ENCODE measurements at regions not wholly inside any gene's neighbourhood (a gene's known extent, or its start where the extent isn't known, plus 50 kb on each side); places are given as distances from the start of the nearest gene placed in this dataset.
"Not testable (repeated sequence)": the region's sequence is repeated elsewhere in the genome, so short reads cannot be mapped to it uniquely, and the experiment has no call there.

DNA sequence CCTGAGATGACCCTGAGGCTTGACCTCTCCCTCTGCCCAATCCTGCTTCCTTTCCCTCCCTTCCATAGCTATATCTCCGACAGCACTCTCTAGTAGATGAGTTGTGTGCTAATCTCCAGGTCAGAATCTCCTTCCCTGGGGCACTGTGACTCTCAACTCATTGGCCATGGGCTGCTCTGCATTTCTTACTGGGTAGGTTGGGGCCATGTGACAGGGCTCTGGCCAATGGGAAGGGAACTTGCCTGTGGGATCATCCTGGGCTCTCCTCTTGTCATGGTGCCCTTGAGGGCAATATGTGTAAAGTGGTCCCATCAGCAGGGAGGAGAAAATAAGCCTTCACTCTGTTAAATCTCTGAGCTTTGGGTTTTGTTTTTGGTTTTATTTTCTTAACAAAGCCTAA is 80.1 kb upstream of the ANKRD1 start:
- Histone ChIP-seq H3K9ac (ENCODE audit: low read length in 3 of 3) (no peak overlapping the region), H3K9me3 (ENCODE audit: control insufficient read depth in 2 of 3, insufficient read depth in 1 of 3, low read length in 3 of 3) (no peaks in the 10 kb centered on the region), H3K36me3 (ENCODE audit: control insufficient read depth in 2 of 3, insufficient read depth in 3 of 3, low read length in 3 of 3) (no peaks in the 10 kb centered on the region), H3K27ac (ENCODE audit: low read depth in 2 of 2, low read length in 2 of 2) (no peak overlapping the region), H3K4me3 (ENCODE audit: low read length in 3 of 3) (no peak overlapping the region), H3K4me1 (ENCODE audit: control insufficient read depth in 2 of 3, insufficient read depth in 2 of 3, low read depth in 1 of 3, low read length in 3 of 3) (no peaks in the 10 kb centered on the region), H3K27me3 (ENCODE audit: control insufficient read depth, insufficient read depth, low read length) (no peaks in the 10 kb centered on the region)
- intact Hi-C loops (cut with DNase I), result no loop called here
- DNase-seq (no peak), FAIRE-seq (no peak)
- TF ChIP-seq, protein P1, sequence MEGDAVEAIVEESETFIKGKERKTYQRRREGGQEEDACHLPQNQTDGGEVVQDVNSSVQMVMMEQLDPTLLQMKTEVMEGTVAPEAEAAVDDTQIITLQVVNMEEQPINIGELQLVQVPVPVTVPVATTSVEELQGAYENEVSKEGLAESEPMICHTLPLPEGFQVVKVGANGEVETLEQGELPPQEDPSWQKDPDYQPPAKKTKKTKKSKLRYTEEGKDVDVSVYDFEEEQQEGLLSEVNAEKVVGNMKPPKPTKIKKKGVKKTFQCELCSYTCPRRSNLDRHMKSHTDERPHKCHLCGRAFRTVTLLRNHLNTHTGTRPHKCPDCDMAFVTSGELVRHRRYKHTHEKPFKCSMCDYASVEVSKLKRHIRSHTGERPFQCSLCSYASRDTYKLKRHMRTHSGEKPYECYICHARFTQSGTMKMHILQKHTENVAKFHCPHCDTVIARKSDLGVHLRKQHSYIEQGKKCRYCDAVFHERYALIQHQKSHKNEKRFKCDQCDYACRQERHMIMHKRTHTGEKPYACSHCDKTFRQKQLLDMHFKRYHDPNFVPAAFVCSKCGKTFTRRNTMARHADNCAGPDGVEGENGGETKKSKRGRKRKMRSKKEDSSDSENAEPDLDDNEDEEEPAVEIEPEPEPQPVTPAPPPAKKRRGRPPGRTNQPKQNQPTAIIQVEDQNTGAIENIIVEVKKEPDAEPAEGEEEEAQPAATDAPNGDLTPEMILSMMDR (IDR thresholded peaks at IDR 0.05; ENCODE audit: borderline replicate concordance, extremely low read depth, insufficient read depth), result no peak

DNA sequence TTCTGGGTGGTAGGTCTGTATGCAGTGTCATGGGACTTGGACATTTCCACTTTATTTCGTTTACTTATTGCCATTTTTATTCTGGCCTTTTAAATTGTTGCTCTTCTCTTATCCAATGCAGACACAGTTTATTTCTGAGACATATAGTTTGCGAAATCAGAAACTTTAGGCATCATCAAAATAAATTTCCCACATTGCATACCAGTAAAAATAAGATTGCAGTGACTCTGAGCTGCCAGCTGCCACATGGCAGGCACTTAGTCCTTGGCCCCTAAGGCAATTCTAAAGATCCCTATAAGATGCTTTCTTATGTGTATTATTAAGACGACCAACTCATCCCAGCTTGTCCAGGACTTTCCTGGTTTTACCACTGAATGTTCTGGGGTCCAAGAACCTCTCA is 81.8 kb upstream of the ANKRD1 start:
- H3K27ac ChIP-seq (ENCODE audit: low read depth in 2 of 2, low read length in 2 of 2), result no peak overlapping the region
- H3K4me3 ChIP-seq (ENCODE audit: low read length in 3 of 3), result no peak overlapping the region
- no peaks in the 10 kb centered on the region for H3K27me3 ChIP-seq (ENCODE audit: control insufficient read depth, insufficient read depth, low read length)
- no peaks in the 10 kb centered on the region for H3K9me3 ChIP-seq (ENCODE audit: control insufficient read depth in 2 of 3, insufficient read depth in 1 of 3, low read length in 3 of 3)
- no peak for FAIRE-seq
- intact Hi-C loops (cut with DNase I), result no loop called here
- TF ChIP-seq, protein P1 (IDR thresholded peaks at IDR 0.05; ENCODE audit: borderline replicate concordance, extremely low read depth, insufficient read depth), result no peak
- H3K4me1 ChIP-seq (ENCODE audit: control insufficient read depth in 2 of 3, insufficient read depth in 2 of 3, low read depth in 1 of 3, low read length in 3 of 3), result no peaks in the 10 kb centered on the region
- no peaks in the 10 kb centered on the region for H3K36me3 ChIP-seq (ENCODE audit: control insufficient read depth in 2 of 3, insufficient read depth in 3 of 3, low read length in 3 of 3)
- H3K9ac ChIP-seq (ENCODE audit: low read length in 3 of 3), result no peak overlapping the region
- DNase-seq, result no peak

DNA sequence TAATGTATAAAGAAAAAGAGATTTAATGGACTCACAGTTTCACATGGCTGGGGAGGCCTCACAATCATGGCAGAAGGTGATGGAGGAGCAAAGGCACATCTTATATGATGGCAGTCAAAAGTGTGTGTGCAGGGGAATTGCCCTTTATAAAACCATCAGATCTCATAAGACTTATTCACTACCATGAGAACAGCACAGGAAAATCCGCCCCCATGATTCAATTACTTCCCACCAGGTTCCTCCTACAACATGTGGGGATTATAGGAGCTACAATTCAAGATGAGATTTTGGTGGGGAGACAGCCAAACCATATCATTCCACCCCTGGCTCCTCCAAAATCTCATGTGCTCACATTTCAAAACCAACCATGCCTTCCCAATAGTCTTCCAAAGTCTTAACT is 82.5 kb upstream of the ANKRD1 start:
- H3K4me3 ChIP-seq (ENCODE audit: low read length in 3 of 3); H3K9me3 ChIP-seq (ENCODE audit: control insufficient read depth in 2 of 3, insufficient read depth in 1 of 3, low read length in 3 of 3); H3K9ac ChIP-seq (ENCODE audit: low read length in 3 of 3); FAIRE-seq; H3K27me3 ChIP-seq (ENCODE audit: control insufficient read depth, insufficient read depth, low read length); DNase-seq; H3K27ac ChIP-seq (ENCODE audit: low read depth in 2 of 2, low read length in 2 of 2); intact Hi-C loops (cut with DNase I); H3K36me3 ChIP-seq (ENCODE audit: control insufficient read depth in 2 of 3, insufficient read depth in 3 of 3, low read length in 3 of 3); H3K4me1 ChIP-seq (ENCODE audit: control insufficient read depth in 2 of 3, insufficient read depth in 2 of 3, low read depth in 1 of 3, low read length in 3 of 3): not testable (repeated sequence)

DNA sequence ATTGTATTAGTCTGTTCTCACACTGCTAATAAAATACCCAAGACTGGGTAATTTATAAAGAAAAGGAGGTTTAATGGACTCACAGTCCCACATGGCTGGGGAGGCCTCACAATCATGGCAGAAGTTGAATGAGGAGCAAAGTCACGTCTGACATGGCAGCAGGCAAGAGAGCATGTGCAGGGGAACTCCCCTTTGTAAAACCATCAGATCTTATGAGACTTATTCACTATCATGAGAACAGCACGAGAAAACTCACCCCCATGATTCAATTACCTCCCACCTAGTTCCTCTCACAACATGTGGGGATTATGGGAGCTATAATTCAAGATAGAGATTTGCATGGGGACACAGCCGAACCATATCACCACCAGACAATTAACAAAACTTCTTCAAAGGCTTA is 84.4 kb upstream of the ANKRD1 start:
- H3K9ac ChIP-seq (ENCODE audit: low read length in 3 of 3); intact Hi-C loops (cut with DNase I); H3K4me1 ChIP-seq (ENCODE audit: control insufficient read depth in 2 of 3, insufficient read depth in 2 of 3, low read depth in 1 of 3, low read length in 3 of 3); FAIRE-seq; H3K27me3 ChIP-seq (ENCODE audit: control insufficient read depth, insufficient read depth, low read length); H3K9me3 ChIP-seq (ENCODE audit: control insufficient read depth in 2 of 3, insufficient read depth in 1 of 3, low read length in 3 of 3); H3K27ac ChIP-seq (ENCODE audit: low read depth in 2 of 2, low read length in 2 of 2); H3K4me3 ChIP-seq (ENCODE audit: low read length in 3 of 3); DNase-seq; H3K36me3 ChIP-seq (ENCODE audit: control insufficient read depth in 2 of 3, insufficient read depth in 3 of 3, low read length in 3 of 3): not testable (repeated sequence)

Data from kidney (tissue), 13 donors.